OCI-LY3 (cell line): ENCODE measurements at regions not wholly inside any gene's neighbourhood (a gene's known extent, or its start where the extent isn't known, plus 50 kb on each side); places are given as distances from the start of the nearest gene placed in this dataset.

ENCODE experiments used
- H2AFZ ChIP-seq: fragments of 200-600, 300-600 bp; shearing (Covaris generic); 2 replicates; pipeline ENCODE4 v1.6.0; 2014; ENCODE audit warnings: antibody characterized with exemption, low read depth, low read length
- H3K27ac ChIP-seq: fragments of 200-600, 300-600 bp; sonication (generic); 2 replicates; pipeline ENCODE4 v1.5.1; 2014; ENCODE audit warnings: mild to moderate bottlenecking, low read length, moderate library complexity, mixed read lengths
- H3K27me3 ChIP-seq: fragments of 200-600, 300-600 bp; sonication (generic); 2 replicates; pipeline ENCODE4 v1.6.1; 2014; ENCODE audit warnings: low read depth, low read length, mixed read lengths
- H3K36me3 ChIP-seq: fragments of 200-600, 300-600 bp; sonication (generic); replicated peaks from 2 replicates; pipeline ENCODE3; 2014; ENCODE audit warnings: low read depth, low read length, mixed read lengths
- H3K4me1 ChIP-seq: fragments of 300-600, 200-600 bp; sonication (generic); 2 replicates; pipeline ENCODE4 v1.6.1; 2014; ENCODE audit warnings: low read length, mixed read lengths
- H3K4me2 ChIP-seq: fragments of 200-600, 300-600 bp; sonication (generic); 2 replicates; pipeline ENCODE4 v1.6.1; 2014; ENCODE audit warnings: low read length, mixed read lengths
- H3K4me3 ChIP-seq: fragments of 300-600, 200-600 bp; sonication (generic); 2 replicates; pipeline ENCODE4 v1.5.1; 2014; ENCODE audit warnings: antibody characterized with exemption, mild to moderate bottlenecking, low read length, moderate library complexity
- H3K79me2 ChIP-seq: fragments of 300-600, 200-600 bp; shearing (Covaris generic); 2 replicates; pipeline ENCODE4 v1.6.1; 2014; ENCODE audit warnings: mild to moderate bottlenecking, low read length, mixed read lengths
- H3K9ac ChIP-seq: fragments of 300-600, 200-600 bp; shearing (Covaris generic); 2 replicates; pipeline ENCODE4 v1.6.0; 2014; ENCODE audit warnings: mild to moderate bottlenecking, low read length, moderate library complexity
- H3K9me3 ChIP-seq: fragments of 200-600, 300-600 bp; shearing (Covaris generic); 2 replicates; pipeline ENCODE4 v1.6.1; 2014; ENCODE audit warnings: low read length, mixed read lengths; ENCODE audit not compliant: insufficient read depth
- H4K20me1 ChIP-seq: fragments of 200-600, 300-600 bp; sonication (generic); 2 replicates; pipeline ENCODE4 v1.6.1; 2016; ENCODE audit warnings: low read length, mixed read lengths; ENCODE audit not compliant: insufficient read depth
- CTCF ChIP-seq: fragments of 200-600, 300-600 bp; sonication (generic); IDR thresholded peaks from 2 replicates; pipeline ENCODE4 v1.5.1; 2014; ENCODE audit warnings: antibody characterized with exemption, low read length, low read depth
- EZH2phosphoT487 ChIP-seq: fragments of 200-600 bp; shearing (Covaris generic); IDR thresholded peaks from 2 replicates; pipeline ENCODE4 v1.6.1; 2018; ENCODE audit warnings: antibody characterized with exemption, mixed run types, low read depth

DNA sequence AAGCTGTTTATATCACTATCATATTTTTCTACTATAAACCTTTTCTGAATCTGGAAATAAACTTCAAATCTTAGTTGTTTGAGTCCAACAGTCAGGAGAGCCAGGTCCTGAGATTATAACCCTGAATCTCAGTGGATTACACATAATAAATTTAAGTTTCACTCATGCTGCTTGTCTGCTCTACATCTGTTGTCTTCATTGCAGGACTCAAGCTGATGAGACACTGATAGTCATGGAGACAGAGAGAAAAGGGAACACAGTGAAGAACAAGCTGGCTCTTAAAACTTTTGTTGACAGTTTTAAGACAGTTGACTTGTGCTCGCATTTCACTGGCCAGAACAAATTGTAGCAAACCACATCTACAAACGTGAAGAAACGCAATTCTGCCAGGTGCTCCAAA, 327.0 kb upstream of the CTSO start:
- Histone ChIP-seq H3K4me3 (no peak overlapping the region), H3K4me1 (no peaks in the 10 kb centered on the region), H4K20me1 (no peaks in the 10 kb centered on the region), H3K27me3 (no peaks in the 10 kb centered on the region), H3K9me3 (no peaks in the 10 kb centered on the region), H3K4me2 (no peak overlapping the region), H3K36me3 (no peaks in the 10 kb centered on the region), H2AFZ (0 out of 2 replicates have a peak overlapping the region, but pooled peaks have one; percentile 19), H3K9ac (no peak overlapping the region), H3K27ac (no peak overlapping the region), H3K79me2 (no peaks in the 10 kb centered on the region)
- no peak for TF ChIP-seq EZH2phosphoT487
- TF ChIP-seq CTCF, result no peak

DNA sequence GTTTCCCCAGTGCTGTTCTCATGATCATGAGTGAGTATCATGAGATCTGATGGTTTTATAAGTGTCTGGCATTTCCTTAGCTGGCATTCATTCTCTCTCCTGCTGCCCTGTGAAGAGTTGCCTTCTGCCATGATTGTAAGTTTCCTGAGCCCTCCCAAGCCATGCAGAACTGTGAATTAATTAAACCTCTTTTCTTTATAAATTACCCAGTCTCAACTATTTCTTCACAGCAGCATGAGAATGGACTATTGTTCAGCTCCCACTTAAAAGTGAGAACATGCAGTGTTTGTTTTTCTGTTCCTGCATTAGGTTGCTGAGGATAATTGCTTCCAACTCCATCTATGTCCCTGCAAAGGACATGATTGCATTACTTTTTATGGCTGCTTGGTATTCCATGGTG, 311.7 kb upstream of the CTSO start:
- Histone ChIP-seq H3K79me2 (no peaks in the 10 kb centered on the region), H3K27me3 (no peaks in the 10 kb centered on the region), H3K4me1 (no peaks in the 10 kb centered on the region), H4K20me1 (no peaks in the 10 kb centered on the region), H3K4me3 (no peak overlapping the region), H3K27ac (no peak overlapping the region), H3K9ac (no peak overlapping the region), H3K9me3 (no peaks in the 10 kb centered on the region), H3K4me2 (no peak overlapping the region), H2AFZ (no peak overlapping the region), H3K36me3 (no peaks in the 10 kb centered on the region)
- TF ChIP-seq EZH2phosphoT487 (no peak), CTCF (no peak)

- no peak for TF ChIP-seq EZH2phosphoT487
- TF ChIP-seq CTCF, result no peak
- H3K79me2 ChIP-seq, result no peaks in the 10 kb centered on the region
- no peak overlapping the region for H3K9ac ChIP-seq
- no peak overlapping the region for H3K27ac ChIP-seq
- no peak overlapping the region for H3K4me3 ChIP-seq
- H3K4me1 ChIP-seq, result no peaks in the 10 kb centered on the region
- no peaks in the 10 kb centered on the region for H3K27me3 ChIP-seq
- H3K36me3 ChIP-seq, result no peaks in the 10 kb centered on the region
- H3K9me3 ChIP-seq, result no peaks in the 10 kb centered on the region
- no peak overlapping the region for H2AFZ ChIP-seq
- H4K20me1 ChIP-seq, result no peaks in the 10 kb centered on the region
- H3K4me2 ChIP-seq, result no peak overlapping the region
Measured at GRCh38 chr4:156261230-156261629, 307.6 kb upstream of the CTSO start.

GRCh38 chr4:156255230-156256007, 301.8 kb upstream of the CTSO start:
- Histone ChIP-seq H3K79me2 (no peaks in the 10 kb centered on the region), H3K27ac (no peak overlapping the region), H3K9ac (no peak overlapping the region), H3K9me3 (no peaks in the 10 kb centered on the region), H3K4me3 (no peak overlapping the region), H3K36me3 (no peaks in the 10 kb centered on the region), H4K20me1 (no peaks in the 10 kb centered on the region), H3K27me3 (no peaks in the 10 kb centered on the region), H3K4me1 (no peaks in the 10 kb centered on the region), H2AFZ (no peak overlapping the region), H3K4me2 (no peak overlapping the region)
- TF ChIP-seq EZH2phosphoT487, result no peak
- no peak for TF ChIP-seq CTCF
